ENCODE measurements at regions not wholly inside any gene's neighbourhood (a gene's known extent, or its start where the extent isn't known, plus 50 kb on each side); places are given as distances from the start of the nearest gene placed in this dataset.
"Not testable (repeated sequence)": the region's sequence is repeated elsewhere in the genome, so short reads cannot be mapped to it uniquely, and the experiment has no call there.

DNA sequence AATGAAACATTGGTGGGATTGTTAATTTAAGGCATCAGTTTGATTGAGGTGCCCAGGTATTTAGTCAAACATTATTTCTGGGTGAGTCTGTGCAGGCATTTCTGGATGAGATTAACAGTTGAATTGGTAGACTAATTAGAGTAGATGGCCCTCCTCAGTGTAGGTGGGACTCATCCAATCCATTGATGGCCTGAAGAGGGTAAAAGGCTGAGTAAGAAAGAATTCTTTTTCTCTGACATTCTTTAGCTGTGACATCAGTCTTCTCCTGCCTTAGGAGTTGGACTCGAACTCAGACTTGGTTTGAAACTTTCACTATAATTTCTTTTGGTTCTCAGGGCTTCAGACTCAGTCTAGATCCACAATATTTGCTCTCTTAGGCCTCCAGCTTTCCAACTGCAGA lies 59.6 kb upstream of the ADAMTS5 start:
- POLR2A ChIA-PET, result no interaction called here
- Mint-ChIP-seq H3K27ac (no peak overlapping the region), H3K36me3 (no peaks in the 10 kb centered on the region), H3K4me1 (no peaks in the 10 kb centered on the region), H3K27me3 (peaks cover 4% of the 10 kb centered on the region), H3K4me3 (no peak overlapping the region), H3K9me3 (no peaks in the 10 kb centered on the region)
- no peak for ATAC-seq (ENCODE audit: low read depth)
- no peak for DNase-seq

GRCh38 chr21:27025708-27026107 lies 58.8 kb upstream of the ADAMTS5 start:
- H3K27ac Mint-ChIP-seq; POLR2A ChIA-PET; ATAC-seq (ENCODE audit: low read depth); H3K27me3 Mint-ChIP-seq; H3K4me3 Mint-ChIP-seq; H3K9me3 Mint-ChIP-seq; DNase-seq; H3K4me1 Mint-ChIP-seq; H3K36me3 Mint-ChIP-seq: not testable (repeated sequence)

DNA sequence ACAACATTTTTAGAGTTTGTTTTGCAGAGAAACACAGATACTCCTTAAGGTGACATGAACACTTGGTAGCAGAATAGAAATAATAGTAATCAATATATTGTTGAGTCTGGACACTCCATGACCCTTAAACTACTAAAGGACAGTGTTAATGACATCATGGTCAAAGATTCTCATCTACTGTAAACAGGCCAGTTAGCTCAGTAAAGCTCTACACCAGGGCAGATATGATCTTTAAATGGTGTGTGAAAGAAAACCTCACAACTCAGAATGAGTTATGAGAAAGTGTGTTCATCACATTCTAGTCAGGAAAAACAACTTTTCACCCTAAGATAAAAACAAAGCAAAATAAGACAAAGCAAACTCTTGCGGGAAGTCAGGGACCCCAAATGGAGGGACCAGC lies 58.1 kb upstream of the ADAMTS5 start:
- Mint-ChIP-seq H3K36me3 (no peaks in the 10 kb centered on the region), H3K9me3 (no peaks in the 10 kb centered on the region), H3K27ac (no peak overlapping the region), H3K4me1 (no peaks in the 10 kb centered on the region), H3K4me3 (no peak overlapping the region), H3K27me3 (peaks cover 4% of the 10 kb centered on the region)
- no peak for ATAC-seq (ENCODE audit: low read depth)
- DNase-seq, result no peak
- POLR2A ChIA-PET, result no interaction called here

GRCh38 chr21:27024301-27024700 lies 57.4 kb upstream of the ADAMTS5 start:
- Mint-ChIP-seq H3K4me1 (no peaks in the 10 kb centered on the region), H3K27me3 (peaks cover 4% of the 10 kb centered on the region), H3K36me3 (no peaks in the 10 kb centered on the region), H3K27ac (no peak overlapping the region), H3K4me3 (no peak overlapping the region), H3K9me3 (no peaks in the 10 kb centered on the region)
- POLR2A ChIA-PET, result no interaction called here
- DNase-seq (no peak), ATAC-seq (ENCODE audit: low read depth) (no peak)

DNA sequence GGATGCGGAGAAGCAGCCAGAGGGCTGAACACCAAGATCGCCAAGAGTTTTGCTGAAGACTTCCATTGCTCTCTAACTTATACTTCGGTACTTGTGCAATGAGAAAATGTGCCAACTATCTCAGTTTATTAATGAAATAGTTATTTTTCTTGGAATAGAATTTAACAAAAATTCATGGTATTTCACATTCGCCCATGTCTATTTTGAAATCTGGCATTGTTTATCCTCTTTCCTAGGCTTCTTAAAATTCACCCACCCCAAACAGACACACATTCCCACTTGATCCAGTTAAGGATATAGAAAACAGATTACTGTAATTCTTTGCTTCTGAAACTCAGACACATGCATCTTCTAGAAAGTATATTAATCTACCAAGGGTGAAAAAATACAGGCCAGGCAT lies 56.3 kb upstream of the ADAMTS5 start:
- no peaks in the 10 kb centered on the region for H3K36me3 Mint-ChIP-seq
- no peaks in the 10 kb centered on the region for H3K4me1 Mint-ChIP-seq
- H3K4me3 Mint-ChIP-seq, result no peak overlapping the region
- no peak for ATAC-seq (ENCODE audit: low read depth)
- peaks cover 4% of the 10 kb centered on the region for H3K27me3 Mint-ChIP-seq
- H3K27ac Mint-ChIP-seq, result no peak overlapping the region
- no peak for DNase-seq
- no peaks in the 10 kb centered on the region for H3K9me3 Mint-ChIP-seq
- POLR2A ChIA-PET, result no interaction called here

DNA sequence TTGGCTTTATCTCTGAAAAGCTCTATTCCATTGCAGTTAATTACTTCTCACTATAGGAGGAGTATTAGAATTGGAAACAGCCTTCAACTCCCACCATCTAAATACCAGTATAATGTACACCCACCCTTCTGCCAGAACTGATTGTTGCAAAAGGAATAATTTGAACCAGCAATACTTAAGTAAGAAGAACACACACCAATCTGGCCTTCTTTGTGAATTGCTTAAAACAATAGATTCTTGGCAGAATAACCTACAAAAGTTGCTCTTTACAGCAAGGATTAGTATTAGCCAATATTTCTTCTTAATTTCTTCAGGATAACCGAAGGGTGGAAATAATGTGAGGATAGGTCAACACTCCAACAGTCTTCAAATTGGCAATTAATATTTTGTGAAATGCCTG lies 54.9 kb upstream of the ADAMTS5 start:
- H3K4me1 Mint-ChIP-seq, result no peaks in the 10 kb centered on the region
- no peak overlapping the region for H3K27ac Mint-ChIP-seq
- no peaks in the 10 kb centered on the region for H3K36me3 Mint-ChIP-seq
- POLR2A ChIA-PET, result no interaction called here
- DNase-seq (no peak), ATAC-seq (ENCODE audit: low read depth) (no peak)
- no peak overlapping the region for H3K4me3 Mint-ChIP-seq
- H3K27me3 Mint-ChIP-seq, result peaks cover 4% of the 10 kb centered on the region
- H3K9me3 Mint-ChIP-seq, result no peaks in the 10 kb centered on the region

- Mint-ChIP-seq H3K4me3 (no peak overlapping the region), H3K9me3 (no peaks in the 10 kb centered on the region), H3K4me1 (no peaks in the 10 kb centered on the region), H3K27me3 (peaks cover 4% of the 10 kb centered on the region), H3K36me3 (no peaks in the 10 kb centered on the region), H3K27ac (no peak overlapping the region)
- POLR2A ChIA-PET, result no interaction called here
- no peak for DNase-seq
- ATAC-seq (ENCODE audit: low read depth), result no peak
Observed at GRCh38 chr21:27021046-27021445, 54.2 kb upstream of the ADAMTS5 start.

GRCh38 chr21:27017246-27017645 lies 50.4 kb upstream of the ADAMTS5 start:
- no peak overlapping the region for H3K27ac Mint-ChIP-seq
- H3K4me3 Mint-ChIP-seq, result no peak overlapping the region
- no peak for DNase-seq
- H3K4me1 Mint-ChIP-seq, result no peaks in the 10 kb centered on the region
- no peaks in the 10 kb centered on the region for H3K9me3 Mint-ChIP-seq
- H3K27me3 Mint-ChIP-seq, result no peaks in the 10 kb centered on the region
- POLR2A ChIA-PET, result no interaction called here
- no peaks in the 10 kb centered on the region for H3K36me3 Mint-ChIP-seq
- ATAC-seq (ENCODE audit: low read depth), result no peak
